Upper lobe of right lung (tissue), 1 donor: ENCODE measurements at regions not wholly inside any gene's neighbourhood (a gene's known extent, or its start where the extent isn't known, plus 50 kb on each side); places are given as distances from the start of the nearest gene placed in this dataset.

Experiments used
- ATAC-seq: fragments of 200-7000 bp; cut with Tn5 transposase; one replicate; pipeline ENCODE4 v1.9.1; 2020; ENCODE audit warnings: mild to moderate bottlenecking, moderate library complexity
- DNase-seq: peaks from one replicate; pipeline ENCODE4 v3.0.0-alpha.2; 2020
- H3K27ac ChIP-seq: fragments of 200-600 bp; one replicate; pipeline ENCODE4 v1.8.0; 2022
- H3K27me3 ChIP-seq: fragments of 200-600 bp; one replicate; pipeline ENCODE4 v1.8.0; 2022; ENCODE audit warnings: mild to moderate bottlenecking
- H3K36me3 ChIP-seq: fragments of 200-600 bp; one replicate; pipeline ENCODE4 v1.8.0; 2022
- H3K4me1 ChIP-seq: fragments of 200-600 bp; one replicate; pipeline ENCODE4 v1.8.0; 2022
- H3K4me3 ChIP-seq: fragments of 200-600 bp; one replicate; pipeline ENCODE4 v1.8.0; 2022; ENCODE audit warnings: mild to moderate bottlenecking
- H3K9me3 ChIP-seq: fragments of 200-600 bp; one replicate; pipeline ENCODE4 v1.8.0; 2022
- intact Hi-C: fragments of 100-400 bp; cut with DNase I; formaldehyde crosslinking; loops from one replicate; pipeline ENCODE4 v1.11.0; 2022
- TF ChIP-seq, protein P1 (sequence below): fragments of 200-600 bp; IDR thresholded peaks from one replicate; pipeline ENCODE4 v1.8.0; 2022; ENCODE audit warnings: antibody characterized with exemption
- donor health status: DM: no; HTN: yes; CAD: no; lungs with severe emphysema.

DNA sequence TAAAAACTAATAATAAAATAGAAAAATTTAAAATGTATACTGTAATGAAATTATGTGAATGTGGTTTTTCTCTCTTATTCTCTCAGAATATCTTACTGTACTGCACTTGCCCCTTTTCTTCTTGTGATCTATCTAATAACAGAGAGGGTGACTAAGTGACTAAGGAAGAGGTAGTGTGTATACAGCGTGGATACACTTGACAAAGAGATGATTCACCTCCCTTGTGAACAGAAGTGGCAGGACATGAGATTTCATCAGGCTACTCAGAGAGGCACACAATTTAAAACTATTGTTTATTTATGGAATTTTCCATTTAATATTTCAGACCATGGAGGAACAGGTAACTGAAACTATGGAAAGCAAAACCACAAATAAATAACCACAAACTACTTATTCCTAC is 806.6 kb upstream of the GHITM start:
- intact Hi-C loops, result no loop called here
- TF ChIP-seq, protein P1, sequence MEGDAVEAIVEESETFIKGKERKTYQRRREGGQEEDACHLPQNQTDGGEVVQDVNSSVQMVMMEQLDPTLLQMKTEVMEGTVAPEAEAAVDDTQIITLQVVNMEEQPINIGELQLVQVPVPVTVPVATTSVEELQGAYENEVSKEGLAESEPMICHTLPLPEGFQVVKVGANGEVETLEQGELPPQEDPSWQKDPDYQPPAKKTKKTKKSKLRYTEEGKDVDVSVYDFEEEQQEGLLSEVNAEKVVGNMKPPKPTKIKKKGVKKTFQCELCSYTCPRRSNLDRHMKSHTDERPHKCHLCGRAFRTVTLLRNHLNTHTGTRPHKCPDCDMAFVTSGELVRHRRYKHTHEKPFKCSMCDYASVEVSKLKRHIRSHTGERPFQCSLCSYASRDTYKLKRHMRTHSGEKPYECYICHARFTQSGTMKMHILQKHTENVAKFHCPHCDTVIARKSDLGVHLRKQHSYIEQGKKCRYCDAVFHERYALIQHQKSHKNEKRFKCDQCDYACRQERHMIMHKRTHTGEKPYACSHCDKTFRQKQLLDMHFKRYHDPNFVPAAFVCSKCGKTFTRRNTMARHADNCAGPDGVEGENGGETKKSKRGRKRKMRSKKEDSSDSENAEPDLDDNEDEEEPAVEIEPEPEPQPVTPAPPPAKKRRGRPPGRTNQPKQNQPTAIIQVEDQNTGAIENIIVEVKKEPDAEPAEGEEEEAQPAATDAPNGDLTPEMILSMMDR, result no peak
- H3K9me3 ChIP-seq, result no peaks in the 10 kb centered on the region
- DNase-seq (no peak), ATAC-seq (no peak)
- no peaks in the 10 kb centered on the region for H3K4me1 ChIP-seq
- H3K4me3 ChIP-seq, result no peak overlapping the region
- H3K36me3 ChIP-seq, result no peaks in the 10 kb centered on the region
- no peaks in the 10 kb centered on the region for H3K27me3 ChIP-seq
- no peak overlapping the region for H3K27ac ChIP-seq

DNA sequence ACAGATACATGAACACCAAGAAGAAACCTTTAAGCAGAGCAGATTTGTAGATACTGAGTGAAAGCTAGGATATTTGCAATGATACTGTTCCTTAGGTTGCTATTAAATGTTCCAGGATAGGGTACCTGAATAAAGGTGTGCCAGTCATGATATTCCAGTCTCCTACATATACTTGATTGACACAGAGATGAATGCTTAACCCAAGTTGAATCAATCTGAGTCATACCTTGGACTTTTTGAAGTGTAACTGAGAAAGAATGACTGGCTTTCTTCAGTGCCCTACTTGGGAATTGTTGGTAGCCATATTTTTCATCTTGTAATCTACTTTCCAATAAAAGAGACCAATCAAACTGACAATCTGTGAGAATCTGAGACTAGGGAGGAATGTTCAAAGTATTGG is 805.7 kb upstream of the GHITM start:
- Histone ChIP-seq H3K9me3 (no peaks in the 10 kb centered on the region), H3K4me3 (no peak overlapping the region), H3K36me3 (no peaks in the 10 kb centered on the region), H3K27me3 (no peaks in the 10 kb centered on the region), H3K27ac (no peak overlapping the region), H3K4me1 (no peaks in the 10 kb centered on the region)
- ATAC-seq, result no peak
- intact Hi-C loops, result no loop called here
- DNase-seq, result no peak
- TF ChIP-seq, protein P1, result no peak

DNA sequence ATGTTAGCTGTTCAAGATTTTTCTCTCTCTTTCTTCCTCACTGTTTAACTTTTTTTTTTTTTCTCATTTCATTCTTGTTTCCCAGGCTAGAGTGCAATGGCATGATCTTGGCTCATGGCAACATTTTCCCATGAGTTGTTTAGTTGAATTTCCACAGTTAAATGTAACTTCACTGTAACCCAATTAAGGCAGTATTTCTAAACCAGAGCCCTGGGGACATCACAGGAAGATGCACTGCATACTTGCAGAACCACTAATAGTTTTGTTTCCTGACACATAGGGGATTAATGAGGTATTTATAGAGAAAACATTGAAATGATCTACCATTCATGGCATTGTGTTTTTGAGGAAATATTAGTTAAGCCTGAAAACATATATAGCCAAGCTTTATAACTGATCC is 795.6 kb upstream of the GHITM start:
- TF ChIP-seq, protein P1, result no peak
- no peak for ATAC-seq

DNA sequence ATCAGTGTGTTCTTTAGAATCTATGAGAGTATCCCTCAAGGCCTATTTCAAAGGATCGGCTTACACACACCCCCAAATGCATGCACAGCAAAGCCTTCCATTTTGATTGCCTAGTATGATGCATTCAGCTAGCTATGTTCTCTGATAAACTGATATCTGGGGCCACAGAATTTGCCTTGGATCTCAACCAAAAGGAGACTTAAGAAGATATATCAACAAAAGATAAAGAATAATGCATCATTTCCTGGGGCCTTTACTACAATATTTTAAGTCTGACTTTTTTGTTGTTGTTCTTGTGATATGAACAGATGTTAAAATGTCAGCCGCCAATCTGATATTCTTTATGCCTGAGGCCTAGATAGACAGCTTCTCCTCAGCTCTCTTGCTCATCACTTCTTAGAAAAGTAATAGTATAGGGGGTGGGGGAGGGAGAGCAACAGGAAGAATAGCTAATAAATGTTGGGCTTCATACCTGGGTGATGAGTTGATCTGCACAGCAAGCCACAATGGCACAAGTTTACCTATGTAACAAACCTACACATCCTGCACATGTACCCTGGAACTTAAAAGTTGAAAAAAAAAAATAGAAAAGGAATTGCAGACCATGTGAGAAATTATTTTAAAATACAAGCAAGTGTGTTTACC is 792.9 kb upstream of the GHITM start:
- TF ChIP-seq, protein P1, result no peak
- H3K9me3 ChIP-seq, result no peaks in the 10 kb centered on the region
- no peaks in the 10 kb centered on the region for H3K4me1 ChIP-seq
- no peak for ATAC-seq
- no peaks in the 10 kb centered on the region for H3K36me3 ChIP-seq
- intact Hi-C loops, result no loop called here
- no peaks in the 10 kb centered on the region for H3K27me3 ChIP-seq
- H3K4me3 ChIP-seq, result no peak overlapping the region
- H3K27ac ChIP-seq, result no peak overlapping the region
- no peak for DNase-seq

More for the DNA sequence above, 795.6 kb upstream of the GHITM start:
- DNase-seq, result no peak
- Histone ChIP-seq H3K27me3 (no peaks in the 10 kb centered on the region), H3K27ac (no peak overlapping the region), H3K4me3 (no peak overlapping the region), H3K4me1 (no peaks in the 10 kb centered on the region), H3K36me3 (no peaks in the 10 kb centered on the region), H3K9me3 (no peaks in the 10 kb centered on the region)
- intact Hi-C loops, result no loop called here

DNA sequence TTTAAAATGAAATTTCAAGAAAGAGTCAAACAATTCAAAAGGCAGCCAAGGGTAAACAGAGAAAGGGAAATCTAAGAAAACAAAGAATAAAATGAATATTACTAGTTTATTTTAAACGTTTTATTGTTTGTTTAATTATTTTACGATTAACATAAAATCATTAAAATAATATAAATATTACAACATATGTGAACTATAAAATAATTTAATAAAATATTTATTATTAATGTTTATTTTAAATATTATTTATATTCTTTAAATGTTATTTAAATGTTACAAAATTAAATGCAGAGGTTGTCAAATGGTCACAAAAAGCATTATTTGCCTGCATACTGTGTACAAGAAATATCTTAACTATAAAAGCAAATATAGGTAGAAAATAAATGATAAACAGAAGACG is 786.7 kb upstream of the GHITM start:
- H3K27me3 ChIP-seq, result no peaks in the 10 kb centered on the region
- DNase-seq, result no peak
- H3K36me3 ChIP-seq, result no peaks in the 10 kb centered on the region
- H3K4me3 ChIP-seq, result no peak overlapping the region
- TF ChIP-seq, protein P1, result no peak
- intact Hi-C loops, result no loop called here
- ATAC-seq, result no peak
- H3K27ac ChIP-seq, result no peak overlapping the region
- H3K9me3 ChIP-seq, result no peaks in the 10 kb centered on the region
- no peaks in the 10 kb centered on the region for H3K4me1 ChIP-seq

DNA sequence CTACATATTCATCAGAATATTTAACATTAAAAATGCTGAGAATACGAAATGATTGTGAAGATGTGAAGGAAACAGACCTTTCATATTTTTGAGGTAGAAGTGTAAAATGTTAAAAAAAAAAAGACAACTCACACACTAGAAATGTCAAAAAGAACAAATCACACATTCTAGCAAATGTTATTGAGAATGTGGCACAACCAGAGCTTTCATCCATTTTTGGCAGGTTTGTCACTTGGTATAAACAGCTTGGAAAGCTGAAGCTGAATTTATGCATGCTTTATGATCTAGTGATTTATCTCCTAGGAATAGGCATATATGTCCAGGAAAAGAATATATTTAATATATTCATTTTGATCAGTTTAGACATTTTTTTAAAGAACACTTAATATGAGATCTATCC is 784.9 kb upstream of the GHITM start:
- no peak for DNase-seq
- intact Hi-C loops, result no loop called here
- ATAC-seq, result no peak
- Histone ChIP-seq H3K27me3 (no peaks in the 10 kb centered on the region), H3K4me1 (no peaks in the 10 kb centered on the region), H3K9me3 (no peaks in the 10 kb centered on the region), H3K27ac (no peak overlapping the region), H3K4me3 (no peak overlapping the region), H3K36me3 (no peaks in the 10 kb centered on the region)
- TF ChIP-seq, protein P1, result no peak
